H9 (cell line): ENCODE measurements at regions not wholly inside any gene's neighbourhood (a gene's known extent, or its start where the extent isn't known, plus 50 kb on each side); places are given as distances from the start of the nearest gene placed in this dataset.

Experiments used
- DNase-seq: peaks from one replicate; pipeline ENCODE4 v3.0.0-alpha.2; 2017
- H2AFZ ChIP-seq: one replicate; pipeline ENCODE4 v1.6.1; 2013; ENCODE audit warnings: mild to moderate bottlenecking, low read length, control low read depth, moderate library complexity
- H2AK5ac ChIP-seq: 2 replicates; pipeline ENCODE4 v1.6.1; 2013; ENCODE audit warnings: low read length, control low read depth, mixed read lengths; ENCODE audit not compliant: insufficient read length
- H2BK120ac ChIP-seq: one replicate; pipeline ENCODE4 v1.6.1; 2013; ENCODE audit warnings: low read depth, mild to moderate bottlenecking, low read length, control low read depth, inconsistent platforms; ENCODE audit not compliant: poor library complexity, severe bottlenecking
- H2BK12ac ChIP-seq: 2 replicates; pipeline ENCODE4 v1.6.1; 2013; ENCODE audit warnings: low read length, control low read depth, mixed read lengths, low read depth; ENCODE audit not compliant: insufficient read length
- H2BK15ac ChIP-seq: 2 replicates; pipeline ENCODE4 v1.6.1; 2013; ENCODE audit warnings: low read depth, low read length, control low read depth
- H2BK20ac ChIP-seq: one replicate; pipeline ENCODE4 v1.6.1; 2013; ENCODE audit warnings: low read depth, mild to moderate bottlenecking, low read length, control low read depth, inconsistent platforms; ENCODE audit not compliant: poor library complexity, severe bottlenecking
- H2BK5ac ChIP-seq: 2 replicates; pipeline ENCODE4 v1.6.1; 2013; ENCODE audit warnings: low read length, control low read depth, mixed read lengths; ENCODE audit not compliant: insufficient read length
- H3K14ac ChIP-seq: 2 replicates; pipeline ENCODE4 v1.6.1; 2013; ENCODE audit warnings: low read length, control low read depth; ENCODE audit not compliant: insufficient read depth
- H3K18ac ChIP-seq: 2 replicates; pipeline ENCODE4 v1.6.1; 2013; ENCODE audit warnings: low read depth, mild to moderate bottlenecking, mixed read lengths, low read length, control low read depth; ENCODE audit not compliant: insufficient read length
- H3K23ac ChIP-seq: 2 replicates; pipeline ENCODE4 v1.6.1; 2013; ENCODE audit warnings: low read length, control low read depth, mixed read lengths, low read depth; ENCODE audit not compliant: insufficient read length
- H3K23me2 ChIP-seq: 2 replicates; pipeline ENCODE4 v1.6.1; 2013; ENCODE audit warnings: low read depth, mild to moderate bottlenecking, mixed read lengths, low read length, control low read depth; ENCODE audit not compliant: insufficient read length, poor library complexity, severe bottlenecking
- H3K27ac ChIP-seq: 2 replicates; pipeline ENCODE4 v1.5.1; 2013; ENCODE audit warnings: low read length, control low read depth, mixed read lengths, low read depth; ENCODE audit not compliant: insufficient read length
- H3K27me3 ChIP-seq: 2 replicates; pipeline ENCODE4 v1.6.1; 2013; ENCODE audit warnings: low read length, control low read depth, inconsistent platforms; ENCODE audit not compliant: insufficient read depth
- H3K4ac ChIP-seq: 2 replicates; pipeline ENCODE4 v1.6.1; 2013; ENCODE audit warnings: low read depth, mild to moderate bottlenecking, control low read depth, inconsistent platforms, low read length, moderate library complexity
- H3K4me1 ChIP-seq: 2 replicates; pipeline ENCODE4 v1.6.1; 2013; ENCODE audit warnings: low read length, control low read depth, inconsistent platforms; ENCODE audit not compliant: insufficient read depth
- H3K4me2 ChIP-seq: 2 replicates; pipeline ENCODE4 v1.6.1; 2013; ENCODE audit warnings: low read length, control low read depth, mixed read lengths; ENCODE audit not compliant: insufficient read length, insufficient read depth
- H3K56ac ChIP-seq: 2 replicates; pipeline ENCODE4 v1.6.1; 2013; ENCODE audit warnings: low read depth, mild to moderate bottlenecking, mixed read lengths, low read length, control low read depth; ENCODE audit not compliant: insufficient read length
- H3K79me1 ChIP-seq: 2 replicates; pipeline ENCODE4 v1.6.1; 2013; ENCODE audit warnings: low read depth, mild to moderate bottlenecking, moderate library complexity, low read length, control low read depth, inconsistent platforms; ENCODE audit not compliant: insufficient read depth, poor library complexity, severe bottlenecking
- H3K79me2 ChIP-seq: 2 replicates; pipeline ENCODE4 v1.6.1; 2013; ENCODE audit warnings: low read length, control low read depth, inconsistent platforms; ENCODE audit not compliant: insufficient read depth
- H3K9ac ChIP-seq: 2 replicates; pipeline ENCODE4 v1.6.1; 2013; ENCODE audit warnings: low read length, control low read depth, mixed read lengths; ENCODE audit not compliant: insufficient read length; ENCODE audit errors: extremely low read depth
- H3K9me3 ChIP-seq: one replicate; pipeline ENCODE4 v1.6.1; 2013; ENCODE audit warnings: low read depth, low read length, inconsistent platforms; ENCODE audit not compliant: control insufficient read depth
- H3T11ph ChIP-seq: one replicate; pipeline ENCODE4 v1.6.1; 2013; ENCODE audit warnings: mild to moderate bottlenecking, low read length, control low read depth, inconsistent platforms
- H4K20me1 ChIP-seq: one replicate; pipeline ENCODE4 v1.6.1; 2013; ENCODE audit not compliant: control insufficient read depth, insufficient read length, insufficient read depth
- H4K5ac ChIP-seq: 2 replicates; pipeline ENCODE4 v1.6.1; 2013; ENCODE audit warnings: low read depth, mild to moderate bottlenecking, mixed read lengths, low read length, control low read depth; ENCODE audit not compliant: insufficient read length
- H4K8ac ChIP-seq: replicated peaks from 2 replicates; pipeline ENCODE4 v1.6.1; 2013; ENCODE audit warnings: low read length, control low read depth, mixed read lengths, low read depth; ENCODE audit not compliant: insufficient read length
- H4K91ac ChIP-seq: 2 replicates; pipeline ENCODE4 v1.6.1; 2013; ENCODE audit warnings: low read depth, mild to moderate bottlenecking, moderate library complexity, mixed read lengths, low read length, control low read depth; ENCODE audit not compliant: insufficient read length
- H3K27ac Mint-ChIP-seq, 3 experiments: 2 replicates in 2 of 3; 3 replicates in 1 of 3; pipeline ENCODE4 v1.8.0; 2020 to 2021; ENCODE audit warnings: mixed read lengths in 3 of 3, mild to moderate bottlenecking in 1 of 3, moderate library complexity in 1 of 3
- H3K27me3 Mint-ChIP-seq: 2 replicates; pipeline ENCODE4 v1.8.0; 2021; ENCODE audit warnings: low read depth, mild to moderate bottlenecking, moderate library complexity, mixed read lengths
- H3K36me3 Mint-ChIP-seq, 3 experiments: 2 replicates in 2 of 3; 3 replicates in 1 of 3; pipeline ENCODE4 v1.8.0; 2020 to 2021; ENCODE audit warnings: low read depth in 3 of 3, mixed read lengths in 3 of 3; ENCODE audit not compliant: insufficient read depth in 1 of 3
- H3K4me1 Mint-ChIP-seq, 2 experiments: 2 replicates each; pipeline ENCODE4 v1.8.0; 2020; ENCODE audit warnings: mixed read lengths in 2 of 2
- H3K4me3 Mint-ChIP-seq, 2 experiments: 2 replicates in 1 of 2; 3 replicates in 1 of 2; pipeline ENCODE4 v1.8.0; 2020 to 2021; ENCODE audit warnings: mild to moderate bottlenecking in 2 of 2, mixed read lengths in 2 of 2, moderate library complexity in 1 of 2
- H3K9me3 Mint-ChIP-seq, 2 experiments: 2 replicates in 1 of 2; 3 replicates in 1 of 2; pipeline ENCODE4 v1.8.0; 2020; ENCODE audit warnings: mild to moderate bottlenecking in 2 of 2, mixed read lengths in 2 of 2, moderate library complexity in 1 of 2
- CTCF ChIP-seq: fragments of 200-600 bp; sonication (generic); conservative IDR thresholded peaks from 3 replicates; pipeline ENCODE4 v1.8.0; 2021; ENCODE audit warnings: antibody characterized with exemption, mild to moderate bottlenecking
- WGBS: extraction: QIAGEN DNeasy Blood & Tissue Kit; methylation state at CpG from one replicate; pipeline ENCODE4 v1.1.7; 2013; ENCODE audit warnings: missing lambda C conversion rate, low lambda C conversion rate, mixed read lengths; ENCODE audit not compliant: insufficient read length; ENCODE audit errors: extremely low coverage; 5-methylcytosine and 5-hydroxymethylcytosine counted together

- Histone ChIP-seq H3K18ac (no peak overlapping the region), H2BK120ac (no peak overlapping the region), H2BK15ac (no peak overlapping the region), H3K4me1 (no peaks in the 10 kb centered on the region), H2BK20ac (no peak overlapping the region), H3K56ac (no peak overlapping the region), H3K9me3 (no peaks in the 10 kb centered on the region), H3T11ph (no peak overlapping the region), H4K5ac (no peak overlapping the region), H2BK12ac (no peak overlapping the region), H3K4me2 (no peak overlapping the region), H3K27me3 (no peaks in the 10 kb centered on the region), H3K79me1 (no peaks in the 10 kb centered on the region), H3K14ac (no peak overlapping the region), H2BK5ac (no peak overlapping the region), H2AFZ (no peak overlapping the region), H3K9ac (no peak overlapping the region), H3K79me2 (no peaks in the 10 kb centered on the region), H4K20me1 (no peaks in the 10 kb centered on the region), H3K27ac (no peak overlapping the region), H4K8ac (no peak overlapping the region), H3K4ac (no peak overlapping the region), H3K23ac (no peak overlapping the region), H4K91ac (no peak overlapping the region), H2AK5ac (no peak overlapping the region), H3K23me2 (no peaks in the 10 kb centered on the region)
- no peak for TF ChIP-seq CTCF
- no CpG with 5 or more reads among the region's 1 CpG for WGBS
- H3K36me3 Mint-ChIP-seq, result no peaks in the 10 kb centered on the region
- no peak overlapping the region for H3K27ac Mint-ChIP-seq
- H3K4me3 Mint-ChIP-seq, result no peak overlapping the region
- no peaks in the 10 kb centered on the region for H3K27me3 Mint-ChIP-seq
- no peaks in the 10 kb centered on the region for H3K9me3 Mint-ChIP-seq
- no peaks in the 10 kb centered on the region for H3K4me1 Mint-ChIP-seq
- no peak for DNase-seq
Observed at GRCh38 chr1:118390955-118391354, 205.9 kb upstream of the SPAG17 start.
